GM12891 (cell line): ENCODE measurements at regions not wholly inside any gene's neighbourhood (a gene's known extent, or its start where the extent isn't known, plus 50 kb on each side); places are given as distances from the start of the nearest gene placed in this dataset.

Experiments
- DNase-seq: peaks from one replicate; pipeline ENCODE4 v3.0.0; 2011; ENCODE audit warnings: low spot score; ENCODE audit not compliant: insufficient read length
- FAIRE-seq: peaks from 2 replicates; lab custom pipeline; 2011; peaks lifted over from hg19 to GRCh38; lab: Jason Lieb, UNC
- PAX5 ChIP-seq: IDR thresholded peaks from 2 replicates; pipeline ENCODE4 v1.6.1; 2011; ENCODE audit warnings: low read length, moderate library complexity, mild to moderate bottlenecking; ENCODE audit not compliant: insufficient read depth, severe bottlenecking
- POLR2A ChIP-seq: IDR thresholded peaks from 2 replicates; pipeline ENCODE4 v1.6.1; 2011; ENCODE audit warnings: low read depth, low read length, control low read depth
- POLR2AphosphoS5 ChIP-seq: IDR thresholded peaks from 2 replicates; pipeline ENCODE4 v1.6.1; 2011; ENCODE audit warnings: low read depth, low read length, control low read depth
- POU2F2 ChIP-seq: IDR thresholded peaks from 2 replicates; pipeline ENCODE4 v1.6.1; 2011; ENCODE audit warnings: low read depth, mild to moderate bottlenecking, control low read depth, low read length, moderate library complexity
- SPI1 ChIP-seq: IDR thresholded peaks from 2 replicates; pipeline ENCODE4 v1.6.1; 2011; ENCODE audit warnings: low read depth, low read length, control low read depth
- TAF1 ChIP-seq: IDR thresholded peaks from 2 replicates; pipeline ENCODE4 v1.6.1; 2011; ENCODE audit warnings: low read depth, low read length, control low read depth

- FAIRE-seq = no peak
- DNase-seq = no peak
- TF ChIP-seq SPI1 = no peak
- TF ChIP-seq POLR2AphosphoS5 = no peak
- no peak for TF ChIP-seq TAF1
- no peak for TF ChIP-seq POU2F2
- TF ChIP-seq POLR2A = no peak
These were observed 1611.1 kb downstream of the SLITRK5 start for GRCh38 chr13:89282241-89282640.

DNA sequence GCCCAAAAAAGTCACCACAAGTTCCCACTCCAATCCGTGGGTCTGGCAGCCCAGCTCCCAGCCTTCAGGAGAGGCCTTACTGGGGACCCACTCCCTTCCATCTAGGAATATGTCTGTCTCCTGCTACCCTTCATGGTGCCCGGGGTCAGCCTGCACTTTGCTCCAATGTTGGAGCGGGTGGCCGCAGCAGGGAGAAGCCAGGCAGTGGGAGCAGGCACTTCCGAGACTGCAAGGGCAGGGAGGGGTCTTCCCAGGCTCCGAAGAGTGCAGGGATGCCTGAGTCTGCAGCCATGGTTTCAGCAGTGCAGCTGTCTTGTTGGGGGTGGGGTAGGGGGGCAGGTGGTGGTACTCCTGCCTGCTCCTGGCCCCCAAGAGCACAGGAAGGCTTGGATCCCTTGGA lies 1616.2 kb downstream of the SLITRK5 start:
- no peak for DNase-seq
- no peak for FAIRE-seq
- TF ChIP-seq SPI1 (no peak), TAF1 (no peak), POLR2A (no peak), POLR2AphosphoS5 (no peak), PAX5 (no peak), POU2F2 (no peak)

GRCh38 chr13:89294115-89294867 lies 1623.1 kb downstream of the SLITRK5 start:
- FAIRE-seq (no peak), DNase-seq (no peak)
- TF ChIP-seq PAX5 = no peak

DNA sequence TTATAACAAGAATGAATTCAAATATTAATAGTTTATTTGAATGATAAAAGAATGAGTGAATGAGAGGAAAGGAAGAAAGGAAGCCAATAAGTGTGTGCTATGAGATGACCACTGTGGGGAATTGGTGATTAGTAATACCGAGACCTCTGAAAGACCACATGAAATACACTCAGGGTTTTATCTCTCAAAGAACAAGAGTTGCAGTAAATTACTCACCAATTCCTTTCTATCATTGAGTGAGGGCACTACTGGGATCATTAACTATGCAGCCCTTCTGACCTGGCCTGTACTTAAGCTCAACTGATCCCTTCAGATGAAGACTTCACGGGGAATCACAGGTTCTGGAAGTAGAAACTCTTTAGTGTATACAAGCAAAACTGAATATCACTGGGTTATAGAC lies 1636.1 kb downstream of the SLITRK5 start:
- TF ChIP-seq POU2F2 = no peak
- no peak for TF ChIP-seq POLR2AphosphoS5
- no peak for TF ChIP-seq PAX5
- TF ChIP-seq SPI1 = no peak
- TF ChIP-seq TAF1 = no peak
- no peak for TF ChIP-seq POLR2A
- FAIRE-seq = no peak

GRCh38 chr13:89310943-89311672 lies 1639.9 kb downstream of the SLITRK5 start:
- no peak for TF ChIP-seq POU2F2
- no peak for TF ChIP-seq POLR2A
- no peak for TF ChIP-seq PAX5
- no peak for TF ChIP-seq SPI1
- no peak for TF ChIP-seq TAF1
- TF ChIP-seq POLR2AphosphoS5 = no peak
- DNase-seq (no peak), FAIRE-seq (no peak)

More for the DNA sequence above, 1636.1 kb downstream of the SLITRK5 start:
- DNase-seq = no peak

GRCh38 chr13:89315287-89315686 lies 1644.1 kb downstream of the SLITRK5 start:
- no peak for FAIRE-seq
- no peak for DNase-seq
- no peak for TF ChIP-seq PAX5
- no peak for TF ChIP-seq SPI1
- TF ChIP-seq TAF1 = no peak
- TF ChIP-seq POU2F2 = no peak
- no peak for TF ChIP-seq POLR2AphosphoS5
- no peak for TF ChIP-seq POLR2A

- FAIRE-seq (no peak), DNase-seq (no peak)
- TF ChIP-seq TAF1 (no peak), POU2F2 (no peak), PAX5 (no peak), POLR2A (no peak), SPI1 (no peak), POLR2AphosphoS5 (no peak)
These were observed 1651.3 kb downstream of the SLITRK5 start for GRCh38 chr13:89322466-89322865.

GRCh38 chr13:89324582-89324981 lies 1653.4 kb downstream of the SLITRK5 start:
- no peak for FAIRE-seq

GRCh38 chr13:89343165-89343564 lies 1672.0 kb downstream of the SLITRK5 start:
- no peak for FAIRE-seq
- no peak for TF ChIP-seq SPI1
- TF ChIP-seq POU2F2 = no peak
- TF ChIP-seq POLR2AphosphoS5 = no peak
- TF ChIP-seq PAX5 = no peak
- no peak for TF ChIP-seq TAF1
- no peak for TF ChIP-seq POLR2A
- no peak for DNase-seq

More at GRCh38 chr13:89324582-89324981, 1653.4 kb downstream of the SLITRK5 start:
- TF ChIP-seq POLR2AphosphoS5 (no peak), SPI1 (no peak), TAF1 (no peak), POLR2A (no peak), PAX5 (no peak), POU2F2 (no peak)
- no peak for DNase-seq

DNA sequence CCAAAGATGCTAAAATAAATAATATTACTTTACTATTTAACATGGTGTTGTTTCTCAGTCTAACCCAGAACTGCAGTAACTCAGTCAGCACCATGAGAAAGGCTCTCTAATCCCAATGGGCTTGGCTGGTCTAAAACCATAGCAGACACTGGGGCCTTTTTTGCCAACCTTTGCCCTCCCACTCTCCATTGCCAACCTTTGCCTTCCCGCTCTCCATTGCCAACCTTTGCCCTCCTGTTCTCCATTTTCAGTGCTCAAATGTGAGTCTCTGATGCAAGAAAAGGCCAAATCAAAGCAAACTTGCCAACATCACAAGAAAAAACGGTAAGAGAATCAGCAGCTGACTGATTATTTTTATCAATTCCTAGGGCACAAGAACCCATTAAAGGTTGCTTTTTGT lies 1681.2 kb downstream of the SLITRK5 start:
- DNase-seq (no peak), FAIRE-seq (no peak)
- TF ChIP-seq PAX5 = no peak
- TF ChIP-seq POU2F2 = no peak
- TF ChIP-seq POLR2A = no peak
- TF ChIP-seq TAF1 = no peak
- no peak for TF ChIP-seq POLR2AphosphoS5
- no peak for TF ChIP-seq SPI1
